Activated T-helper 9 cell treated with anti-CD3 and anti-CD28 coated beads, Interleukin-2, amount 50 U/mL, for 16 hours (primary cell): ENCODE measurements at regions not wholly inside any gene's neighbourhood (a gene's known extent, or its start where the extent isn't known, plus 50 kb on each side); places are given as distances from the start of the nearest gene placed in this dataset.
"Not testable (repeated sequence)": the region's sequence is repeated elsewhere in the genome, so short reads cannot be mapped to it uniquely, and the experiment has no call there.

Experiments used
- DNase-seq: peaks from one replicate; pipeline ENCODE4 v3.0.0-alpha.2; 2020; ENCODE audit warnings: low read depth

- no peak for DNase-seq
Observed at GRCh38 chr10:120111628-120112027, 219.1 kb downstream of the SEC23IP start.

GRCh38 chr10:120112809-120113208 is 220.3 kb downstream of the SEC23IP start:
- DNase-seq: no peak

GRCh38 chr10:120115959-120116358 is 223.4 kb downstream of the SEC23IP start:
- no peak for DNase-seq

GRCh38 chr10:120121768-120122167 is 229.2 kb downstream of the SEC23IP start:
- no peak for DNase-seq

- DNase-seq: no peak
Observed at GRCh38 chr10:120131183-120131582, 238.7 kb downstream of the SEC23IP start.

- no peak for DNase-seq
Observed at GRCh38 chr10:120132811-120133210, 240.3 kb downstream of the SEC23IP start.

- no peak for DNase-seq
Observed at GRCh38 chr10:120138689-120139088, 246.2 kb downstream of the SEC23IP start.

- no peak for DNase-seq
Observed at GRCh38 chr10:120145107-120145506, 252.6 kb downstream of the SEC23IP start.

- DNase-seq: no peak
Observed at GRCh38 chr10:120156614-120157274, 264.2 kb downstream of the SEC23IP start.

- DNase-seq: no peak
Observed at GRCh38 chr10:120161111-120161510, 268.6 kb downstream of the SEC23IP start.

- no peak for DNase-seq
Observed at GRCh38 chr10:120162471-120162870, 269.9 kb downstream of the SEC23IP start.

GRCh38 chr10:120172356-120172755 is 279.8 kb downstream of the SEC23IP start:
- no peak for DNase-seq

GRCh38 chr10:120174491-120174890 is 282.0 kb downstream of the SEC23IP start:
- no peak for DNase-seq

- no peak for DNase-seq
Observed at GRCh38 chr10:120177330-120177729, 279.7 kb upstream of the PLPP4 start.

GRCh38 chr10:120180160-120180559 is 276.9 kb upstream of the PLPP4 start:
- no peak for DNase-seq

GRCh38 chr10:120181154-120181553 is 275.9 kb upstream of the PLPP4 start:
- no peak for DNase-seq

- no peak for DNase-seq
Observed at GRCh38 chr10:120182431-120182830, 274.6 kb upstream of the PLPP4 start.

- DNase-seq: no peak
Observed at GRCh38 chr10:120183546-120183945, 273.5 kb upstream of the PLPP4 start.

GRCh38 chr10:120184547-120185337 is 272.3 kb upstream of the PLPP4 start:
- no peak for DNase-seq

GRCh38 chr10:120186506-120186905 is 270.5 kb upstream of the PLPP4 start:
- DNase-seq: no peak

- not testable (repeated sequence) for DNase-seq
Observed at GRCh38 chr10:120187168-120187567, 269.9 kb upstream of the PLPP4 start.

GRCh38 chr10:120188950-120189349 is 268.1 kb upstream of the PLPP4 start:
- DNase-seq: no peak

- no peak for DNase-seq
Observed at GRCh38 chr10:120195984-120196712, 260.9 kb upstream of the PLPP4 start.
